ENCODE measurements at regions not wholly inside any gene's neighbourhood (a gene's known extent, or its start where the extent isn't known, plus 50 kb on each side); places are given as distances from the start of the nearest gene placed in this dataset.

- H4K20me1 ChIP-seq (replicated peaks; ENCODE audit: control insufficient read depth, extremely low read depth, insufficient read depth, low read length) = no peaks in the 10 kb centered on the region
- intact Hi-C loops (cut with micrococcal nuclease) = no loop called here
- no peaks in the 10 kb centered on the region for H3K36me3 ChIP-seq (ENCODE audit: control insufficient read depth in 2 of 2, extremely low read depth in 1 of 2, insufficient read depth in 2 of 2, low read length in 2 of 2)
- H3K4me1 ChIP-seq (ENCODE audit: control insufficient read depth, extremely low read depth, insufficient read depth, low read length) = no peaks in the 10 kb centered on the region
- no peak overlapping the region for H3K27ac ChIP-seq (ENCODE audit: insufficient read depth, low read depth, low read length)
- DNase-seq (ENCODE audit: low read depth, low spot score) (no peak), FAIRE-seq (no peak)
- TF ChIP-seq EZH2 (IDR thresholded peaks at IDR 0.05; ENCODE audit: borderline replicate concordance, low read depth, low read length, severe bottlenecking) (no peak), GATA2 (IDR thresholded peaks at IDR 0.05; ENCODE audit: insufficient read depth, insufficient read length, low read depth, low read length) (no peak), JUN (IDR thresholded peaks at IDR 0.05; ENCODE audit: borderline replicate concordance, insufficient read depth, insufficient read length, low read depth) (no peak), POLR2AphosphoS5 (IDR thresholded peaks at IDR 0.05; ENCODE audit: insufficient read depth, low read depth, low read length) (no peak), POLR2A (IDR thresholded peaks at IDR 0.05; ENCODE audit: low read depth, low read length) (no peak), MAX (IDR thresholded peaks at IDR 0.05; ENCODE audit: insufficient read depth, insufficient read length) (no peak), MYC (IDR thresholded peaks at IDR 0.05; ENCODE audit: low read depth, low read length) (no peak), FOS (IDR thresholded peaks at IDR 0.05; ENCODE audit: borderline replicate concordance, insufficient read depth, low read length) (no peak), CTCF (IDR thresholded peaks at IDR 0.05; ENCODE audit: extremely low read depth in 1 of 2, insufficient read depth in 1 of 2, low read depth in 1 of 2, low read length in 2 of 2) (no peak)
- peaks cover 7 to 8% of the 10 kb centered on the region in 2 experiments for H3K27me3 ChIP-seq (ENCODE audit: control insufficient read depth in 2 of 2, insufficient read depth in 2 of 2, low read length in 2 of 2)
- no peaks in the 10 kb centered on the region for H3K9me3 ChIP-seq (replicated peaks; ENCODE audit: control insufficient read depth, insufficient read depth, low read length)
- no peak overlapping the region for H3K4me2 ChIP-seq (ENCODE audit: insufficient read depth, low read length)
- H3K79me2 ChIP-seq (ENCODE audit: control insufficient read depth, insufficient read depth, low read length) = no peaks in the 10 kb centered on the region
- H2AFZ ChIP-seq (ENCODE audit: low read depth, low read length) = no peak overlapping the region
- POLR2A ChIA-PET = no interaction called here
- no peak overlapping the region for H3K9ac ChIP-seq (replicated peaks; ENCODE audit: extremely low read depth, insufficient read depth, low read length)
- no TSS peak for BruUV-seq (replicated peaks)
- H3K9me1 ChIP-seq (replicated peaks; ENCODE audit: control insufficient read depth, extremely low read depth, insufficient read depth, low read length) = no peaks in the 10 kb centered on the region
- H3K4me3 ChIP-seq (replicated peaks in 1 of 3; ENCODE audit: insufficient read depth in 1 of 3, low read depth in 1 of 3, low read length in 3 of 3) = no peak overlapping the region
- CTCF ChIA-PET = no interaction called here
- dilution Hi-C loops (cut with MboI; ENCODE audit: extremely low pct_ligation_motif_present, low sequenced_read_pairs) = no loop called here
Observed at GRCh38 chr2:109053716-109054115, 64.7 kb upstream of the EDAR start.
